Peyer's patch (tissue), 4 donors: ENCODE measurements at regions not wholly inside any gene's neighbourhood (a gene's known extent, or its start where the extent isn't known, plus 50 kb on each side); places are given as distances from the start of the nearest gene placed in this dataset.

Experiments
- CTCF ChIP-seq, 6 experiments: fragments of 450-650 bp in 4 of 6; fragments of 200-600 bp in 2 of 6; sonication (generic) in 1 of 6; IDR thresholded peaks; one replicate each; pipeline ENCODE4 v1.5.1; 2017 to 2019; ENCODE audit warnings: antibody characterized with exemption in 6 of 6, mild to moderate bottlenecking in 3 of 6, moderate library complexity in 1 of 6
- POLR2A ChIP-seq, 2 donors: fragments of 450-650 bp; IDR thresholded peaks; one replicate each; pipeline ENCODE4 v1.5.1; 2017; ENCODE audit warnings: antibody characterized with exemption in 2 of 2, mild to moderate bottlenecking in 2 of 2, moderate library complexity in 2 of 2

GRCh38 chr6:14226051-14226660 is 108.6 kb downstream of the CD83 start:
- no peak for TF ChIP-seq CTCF (IDR thresholded peaks at IDR 0.05)
- no peak for TF ChIP-seq POLR2A (IDR thresholded peaks at IDR 0.05)
